HepG2 (cell line): ENCODE measurements at regions not wholly inside any gene's neighbourhood (a gene's known extent, or its start where the extent isn't known, plus 50 kb on each side); places are given as distances from the start of the nearest gene placed in this dataset.

Source experiments
- CTCF ChIP-seq: sonication (generic); formaldehyde crosslinking; IDR thresholded peaks from 2 replicates; pipeline ENCODE4 v1.5.0; 2020; ENCODE audit warnings: mild to moderate bottlenecking, missing genetic modification reagents, moderate library complexity
- EED ChIP-seq: sonication (generic); formaldehyde crosslinking; IDR thresholded peaks from 2 replicates; pipeline ENCODE4 v1.5.0; 2020; ENCODE audit warnings: mild to moderate bottlenecking, missing genetic modification reagents
- JUND ChIP-seq: sonication (generic); formaldehyde crosslinking; IDR thresholded peaks from 2 replicates; pipeline ENCODE4 v1.8.0; 2022; ENCODE audit warnings: mild to moderate bottlenecking, missing genetic modification reagents
- KDM1A ChIP-seq: IDR thresholded peaks from 2 replicates; pipeline ENCODE4 v1.6.1; 2016; ENCODE audit warnings: missing compliant biosample characterization
- MATR3 ChIP-seq: sonication (generic); formaldehyde crosslinking; IDR thresholded peaks from 2 replicates; pipeline ENCODE4 v1.4.0; 2020; ENCODE audit warnings: missing genetic modification reagents
- MTERF4 ChIP-seq: sonication (generic); formaldehyde crosslinking; IDR thresholded peaks from 2 replicates; pipeline ENCODE4 v1.8.0; 2023; ENCODE audit warnings: mild to moderate bottlenecking, missing genetic modification reagents
- POLR2A ChIP-seq, 2 experiments: IDR thresholded peaks; 2 replicates each; pipeline ENCODE4 v1.6.1; 2011; ENCODE audit warnings: low read depth in 2 of 2, low read length in 2 of 2, mild to moderate bottlenecking in 1 of 2, moderate library complexity in 1 of 2; ENCODE audit not compliant: insufficient read depth in 1 of 2
- RAD21 ChIP-seq: fragments of 450-650 bp; formaldehyde crosslinking; IDR thresholded peaks from 2 replicates; pipeline ENCODE4 v1.5.0; 2020; ENCODE audit warnings: mild to moderate bottlenecking
- RAD51 ChIP-seq: fragments of 450-650 bp; IDR thresholded peaks from 2 replicates; pipeline ENCODE4 v1.6.1; 2016; ENCODE audit warnings: borderline replicate concordance
- RARG ChIP-seq: sonication (generic); formaldehyde crosslinking; IDR thresholded peaks from 2 replicates; pipeline ENCODE4 v1.4.0; 2020; ENCODE audit warnings: low read depth, mild to moderate bottlenecking, missing genetic modification reagents
- RFX5 ChIP-seq: IDR thresholded peaks from 2 replicates; pipeline ENCODE4 v1.6.1; 2011; ENCODE audit warnings: low read depth, low read length, improper control_type of control experiment
- U2AF1 ChIP-seq: fragments of 200-400 bp; formaldehyde crosslinking; optimal IDR thresholded peaks from 2 replicates; pipeline ENCODE3; 2017; ENCODE audit warnings: mild to moderate bottlenecking, low read depth, low read length
- ZNF124 ChIP-seq: sonication (generic); formaldehyde crosslinking; IDR thresholded peaks from 2 replicates; pipeline ENCODE4 v1.4.0; 2020; ENCODE audit warnings: missing genetic modification reagents

- no peak for TF ChIP-seq JUND (CRISPR knock-in tag)
- no peak for TF ChIP-seq POLR2A (IDR thresholded peaks at IDR 0.05; ENCODE audit: insufficient read depth in 1 of 2, low read depth in 2 of 2, low read length in 2 of 2)
- no peak for TF ChIP-seq EED
- no peak for TF ChIP-seq RAD21
- TF ChIP-seq RAD51: no peak
- TF ChIP-seq MATR3: no peak
- no peak for TF ChIP-seq KDM1A (CRISPR knock-in tag)
- TF ChIP-seq RARG (CRISPR knock-in tag): no peak
- no peak for TF ChIP-seq CTCF (CRISPR knock-in tag)
- TF ChIP-seq U2AF1: no peak
- TF ChIP-seq RFX5: no peak
- TF ChIP-seq MTERF4 (CRISPR knock-in tag): no peak
- no peak for TF ChIP-seq ZNF124 (CRISPR knock-in tag)
Measured at GRCh38 chr2:208549546-208550158, 143.1 kb downstream of the PTH2R start.
